ENCODE measurements at regions not wholly inside any gene's neighbourhood (a gene's known extent, or its start where the extent isn't known, plus 50 kb on each side); places are given as distances from the start of the nearest gene placed in this dataset.

GRCh38 chr7:11895337-11895736 lies 63.3 kb upstream of the THSD7A start:
- no peak for ATAC-seq

DNA sequence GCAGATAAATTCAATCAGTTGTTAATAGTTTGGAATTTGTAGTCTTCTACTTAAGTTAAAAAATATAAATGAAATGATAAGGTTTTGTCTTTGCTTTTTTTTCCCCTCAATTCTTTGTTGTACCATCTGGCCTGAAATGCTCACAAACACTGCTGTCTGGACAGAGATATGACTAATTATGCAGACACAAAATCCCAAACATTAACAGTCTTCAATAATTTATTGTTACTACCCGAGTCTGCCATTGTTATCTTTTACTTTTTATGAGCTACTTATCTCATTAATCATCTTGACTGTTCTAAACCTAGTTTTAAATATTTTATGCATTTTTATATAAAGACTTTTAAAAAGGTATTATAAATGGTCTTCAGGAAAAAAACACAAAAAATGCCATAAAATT lies 64.7 kb upstream of the THSD7A start:
- ATAC-seq: no peak

GRCh38 chr7:11899247-11899646 lies 67.2 kb upstream of the THSD7A start:
- no peak for ATAC-seq

GRCh38 chr7:11910253-11910652 lies 78.3 kb upstream of the THSD7A start:
- ATAC-seq: no peak

- no peak for ATAC-seq
Measured at GRCh38 chr7:11911900-11912299, 79.9 kb upstream of the THSD7A start.

DNA sequence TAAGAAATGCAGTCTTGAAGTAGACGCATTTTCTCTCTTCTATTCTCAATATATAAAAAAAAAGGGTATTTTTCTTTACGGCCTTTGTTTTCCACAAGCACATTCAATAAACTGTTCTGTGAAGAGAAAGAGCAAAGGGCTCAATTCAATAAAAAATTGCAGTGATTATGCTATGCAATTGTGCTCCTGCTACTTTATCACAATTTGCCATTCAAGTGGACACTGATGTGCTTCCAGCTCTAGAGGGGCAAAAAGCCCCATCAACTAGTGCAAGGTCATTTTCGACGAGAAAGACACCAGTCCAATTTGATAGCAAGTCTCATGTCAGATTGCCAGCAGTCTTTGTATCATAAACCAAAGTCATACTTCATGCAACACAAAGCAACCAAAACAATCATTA lies 82.6 kb upstream of the THSD7A start:
- ATAC-seq: no peak

- no peak for ATAC-seq
Measured at GRCh38 chr7:11923376-11923930, 91.5 kb upstream of the THSD7A start.

DNA sequence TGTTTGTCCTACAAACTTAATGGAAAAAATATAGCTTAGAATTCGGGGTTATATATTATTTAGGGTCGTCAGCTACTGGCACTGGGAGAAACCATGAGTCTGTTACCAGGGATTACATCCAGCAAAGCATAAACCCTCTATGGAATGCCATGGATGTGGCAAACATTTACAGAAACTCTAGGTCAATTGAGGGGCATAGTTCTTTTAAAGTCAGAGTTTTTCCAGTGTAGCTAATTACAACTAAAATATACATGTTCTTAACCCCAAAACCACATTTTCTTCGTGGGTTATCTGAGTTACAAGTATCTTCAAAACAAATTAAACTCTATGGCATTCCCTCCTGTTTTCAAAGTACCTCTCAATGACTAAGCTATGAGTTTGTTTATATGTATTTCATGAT lies 99.3 kb upstream of the THSD7A start:
- ATAC-seq: no peak

DNA sequence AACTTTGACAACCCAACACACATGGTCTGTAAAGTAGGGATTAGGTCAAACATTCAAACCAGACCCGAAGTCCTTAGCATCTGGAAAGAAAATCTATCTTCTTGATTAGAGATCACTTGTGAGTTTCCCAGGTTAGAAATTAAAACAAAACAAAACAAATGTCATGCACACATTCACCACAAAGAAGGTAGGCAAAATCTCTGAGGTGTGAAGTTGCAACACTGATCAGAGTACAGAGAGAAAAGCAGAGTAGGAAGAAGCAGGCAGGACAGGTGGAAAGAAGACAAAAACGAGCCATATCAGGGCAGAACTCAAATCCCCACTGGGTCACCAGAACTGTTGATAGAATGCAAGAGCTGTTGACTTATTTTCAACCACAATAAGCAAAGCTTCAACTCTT lies 102.8 kb upstream of the THSD7A start:
- no peak for ATAC-seq

DNA sequence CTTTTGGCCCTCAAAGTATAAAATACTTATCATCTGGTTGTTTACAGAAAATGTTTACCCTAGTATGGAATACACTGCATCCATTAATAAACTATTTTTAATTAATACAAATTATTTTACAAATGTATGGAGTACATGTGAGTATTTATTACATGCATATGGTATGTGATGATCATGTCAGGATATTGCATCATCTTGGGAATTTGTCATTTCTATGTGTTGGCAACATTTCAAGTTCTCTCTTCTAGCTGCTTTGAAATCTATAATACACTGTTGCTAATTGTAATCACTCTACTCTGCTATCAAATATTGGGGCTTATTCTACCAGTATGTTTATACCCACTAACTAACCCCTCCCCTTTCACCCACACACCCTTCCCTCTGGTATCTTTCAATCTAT lies 103.9 kb upstream of the THSD7A start:
- no peak for ATAC-seq

DNA sequence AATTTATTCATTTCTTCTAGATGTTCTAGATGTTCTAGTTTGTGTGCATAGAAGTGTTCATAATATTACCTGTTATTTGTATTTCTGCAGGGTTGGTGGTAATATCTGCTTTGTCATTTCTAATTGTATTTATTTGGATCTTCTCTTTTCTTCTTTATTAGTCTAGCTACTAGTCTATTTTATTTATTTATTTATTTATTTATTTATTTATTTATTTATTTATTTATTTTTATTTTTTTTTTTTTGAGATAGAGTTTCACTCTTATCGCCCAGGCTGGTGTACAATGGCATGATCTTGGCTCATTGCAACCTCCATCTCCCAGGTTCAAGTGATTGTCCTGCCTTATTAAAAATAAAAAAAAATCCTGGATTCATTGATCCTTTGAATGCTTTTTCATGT lies 114.8 kb upstream of the THSD7A start:
- ATAC-seq: no peak

GRCh38 chr7:11950281-11950680 lies 118.3 kb upstream of the THSD7A start:
- ATAC-seq: no peak

DNA sequence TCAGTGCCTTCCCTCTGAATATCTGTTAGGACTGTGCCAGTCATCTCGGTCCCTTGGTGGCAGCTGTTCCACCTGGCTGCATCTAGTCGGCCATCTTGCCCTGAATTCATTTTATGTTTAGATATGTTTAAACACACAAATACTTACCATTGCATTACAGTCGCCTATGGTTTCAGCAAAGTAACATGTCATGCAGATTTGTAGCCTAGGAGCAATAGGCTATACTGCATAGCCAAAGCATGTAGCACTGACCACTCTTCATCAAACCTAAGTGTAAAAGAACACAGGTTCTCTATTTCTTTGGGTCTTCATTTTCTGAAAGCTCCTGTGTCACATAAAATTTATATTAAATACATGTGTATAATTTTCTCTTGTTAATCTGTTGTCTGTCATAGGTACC lies 118.9 kb upstream of the THSD7A start:
- ATAC-seq: no peak

DNA sequence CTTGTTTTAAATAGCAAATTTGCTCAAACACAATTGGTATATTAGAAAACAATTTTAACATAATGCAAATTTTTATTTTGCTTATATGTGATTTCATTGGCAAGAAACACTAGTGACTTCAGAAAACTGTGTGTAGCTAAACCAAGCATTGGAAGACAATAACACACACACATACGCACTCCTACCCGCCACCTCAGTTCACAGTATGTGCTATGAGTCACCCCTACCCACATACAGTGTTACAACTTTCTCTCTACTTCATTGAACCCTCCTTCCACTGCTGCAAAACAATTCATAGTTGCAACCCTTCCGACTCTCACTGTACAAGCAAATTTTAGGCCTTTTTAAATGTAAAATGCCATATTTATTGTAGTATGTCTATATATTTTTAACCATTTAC lies 119.9 kb upstream of the THSD7A start:
- no peak for ATAC-seq

- ATAC-seq: no peak
Measured at GRCh38 chr7:11952972-11953371, 121.0 kb upstream of the THSD7A start.

DNA sequence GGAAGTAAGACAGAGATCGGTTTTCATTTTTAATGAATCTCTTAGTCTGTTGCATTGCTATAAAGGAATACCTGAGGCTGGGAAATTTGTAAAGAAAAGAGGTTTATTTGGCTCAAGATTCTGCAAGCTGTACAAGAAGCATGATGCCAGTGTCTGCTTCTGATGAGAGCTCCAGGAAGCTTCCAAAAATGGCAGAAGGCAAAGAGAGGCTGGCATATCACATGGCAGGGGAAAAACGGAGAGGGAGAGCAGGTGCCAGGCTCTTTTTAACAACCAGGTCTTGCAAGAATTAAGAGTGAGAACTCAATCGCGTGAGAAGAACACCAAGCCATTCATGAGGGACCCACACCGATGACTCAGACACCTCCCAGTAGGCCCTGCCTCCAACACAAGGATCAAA lies 125.0 kb upstream of the THSD7A start:
- ATAC-seq: no peak

- no peak for ATAC-seq
Measured at GRCh38 chr7:11957956-11958355, 126.0 kb upstream of the THSD7A start.

- ATAC-seq: no peak
Measured at GRCh38 chr7:11959121-11959520, 127.1 kb upstream of the THSD7A start.

GRCh38 chr7:11960621-11961020 lies 128.6 kb upstream of the THSD7A start:
- ATAC-seq: no peak

DNA sequence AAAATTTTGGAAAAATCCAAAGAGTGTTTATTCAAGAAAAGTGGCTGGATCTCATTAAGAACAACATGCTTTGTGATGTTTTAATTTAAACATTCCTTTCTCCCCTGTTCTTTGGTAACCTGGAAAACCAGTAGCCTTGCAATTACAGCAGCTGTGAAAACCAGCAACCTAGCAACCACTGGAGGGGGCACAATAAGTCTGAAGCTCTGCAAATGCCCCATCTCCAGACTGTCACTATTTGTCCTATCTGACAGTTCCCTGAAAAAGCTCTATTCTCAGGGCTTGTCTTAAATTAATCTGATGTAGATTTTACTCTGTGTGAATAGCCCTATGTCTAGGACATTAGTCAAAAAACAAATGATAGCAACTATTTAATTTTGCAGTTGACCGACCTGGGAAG lies 137.6 kb upstream of the THSD7A start:
- ATAC-seq: no peak

DNA sequence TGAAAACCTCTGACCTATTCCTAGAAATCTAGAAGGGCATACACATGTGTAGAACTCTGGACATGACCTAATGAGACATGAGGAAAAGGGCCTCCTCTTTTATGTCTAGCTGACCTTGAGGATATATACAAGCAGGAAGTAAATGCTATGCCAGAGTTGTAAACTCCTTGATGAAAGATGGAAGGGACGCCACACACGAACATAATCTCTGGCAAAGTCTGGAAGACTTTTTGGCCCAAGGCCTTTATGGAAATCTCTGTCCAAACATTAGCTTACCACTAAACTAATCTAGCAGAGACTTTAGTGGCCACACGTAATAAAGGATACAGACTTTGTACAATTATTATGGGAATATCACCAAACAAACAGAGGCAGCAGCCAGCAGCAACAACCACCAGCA lies 138.1 kb upstream of the THSD7A start:
- ATAC-seq: no peak

DNA sequence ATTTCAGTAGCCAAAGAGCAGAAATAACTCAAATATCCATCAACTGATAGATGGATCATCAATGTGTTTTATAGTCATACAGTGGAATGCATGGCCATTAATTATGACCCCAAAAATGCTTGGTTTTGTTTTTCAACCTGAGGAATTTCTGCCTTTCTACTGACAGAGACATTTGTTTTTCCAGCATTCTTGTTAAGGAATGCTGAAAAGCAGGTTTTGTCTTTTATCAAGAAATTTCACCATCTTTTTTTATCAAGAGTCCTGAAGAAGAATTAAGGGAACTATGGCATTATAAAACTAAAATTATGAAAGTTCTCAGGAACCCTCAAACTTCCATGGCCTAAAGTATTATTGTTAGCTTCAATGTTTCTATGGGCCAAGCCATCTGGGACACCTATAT lies 153.4 kb upstream of the THSD7A start:
- ATAC-seq: no peak

DNA sequence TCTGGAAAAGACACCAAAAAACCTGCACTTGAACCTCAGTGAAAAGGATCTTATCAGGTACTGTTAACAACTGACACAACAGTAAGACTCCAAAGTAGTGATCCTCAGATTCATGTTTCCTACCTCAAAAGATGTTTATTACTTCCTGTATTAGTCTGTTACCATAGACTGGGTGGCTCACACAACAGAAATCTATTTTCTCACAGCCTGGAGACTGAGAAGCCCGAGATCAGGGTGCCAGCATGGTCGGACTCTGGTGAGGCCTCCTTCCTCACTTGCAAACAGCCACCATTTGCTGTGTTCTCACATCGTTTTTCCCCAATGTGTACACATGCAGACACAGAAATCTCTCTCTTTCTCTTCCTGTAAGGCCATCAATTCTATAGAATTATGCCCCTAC lies 154.0 kb upstream of the THSD7A start:
- no peak for ATAC-seq

DNA sequence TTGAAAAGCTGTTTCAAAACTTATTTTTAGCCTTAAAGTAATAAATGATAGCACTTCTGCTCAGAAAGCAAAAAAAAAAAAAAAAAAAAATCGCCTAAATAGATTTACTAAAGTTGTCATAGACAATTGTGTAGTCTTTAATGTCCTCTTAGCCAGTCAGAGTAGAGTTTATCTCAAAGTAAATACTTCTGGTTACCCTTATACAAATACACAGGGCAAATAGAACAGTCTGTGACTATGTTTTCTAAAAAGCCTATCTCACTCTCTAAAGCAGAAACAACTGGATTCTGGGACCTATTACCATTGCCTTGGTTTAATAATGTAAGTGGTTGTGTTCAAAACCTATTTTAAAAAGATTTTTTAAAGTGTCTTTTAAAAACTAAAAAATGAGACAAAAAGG lies 156.2 kb upstream of the THSD7A start:
- no peak for ATAC-seq

DNA sequence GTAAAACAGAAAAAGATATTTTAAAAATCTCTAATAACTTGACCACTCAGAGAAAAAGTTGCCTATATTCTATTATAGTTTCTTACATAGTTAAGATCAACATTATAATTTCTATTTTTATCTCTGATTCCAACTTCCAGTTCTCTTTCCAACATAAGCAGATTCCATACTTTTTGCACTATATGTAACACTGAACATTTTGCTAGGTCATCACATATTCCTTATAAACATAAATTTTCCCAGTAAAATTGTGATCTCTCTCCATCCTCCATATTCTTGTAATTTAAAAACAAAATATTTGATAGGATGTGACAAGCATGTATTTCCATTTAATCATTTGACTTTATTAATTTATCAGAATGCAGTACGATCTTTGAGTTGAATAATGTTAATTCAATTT lies 170.4 kb upstream of the THSD7A start:
- no peak for ATAC-seq

GRCh38 chr7:12004581-12004980 lies 172.6 kb upstream of the THSD7A start:
- no peak for ATAC-seq

Measured in esophagus mucosa (tissue), 1 donor.